ENCODE measurements at regions not wholly inside any gene's neighbourhood (a gene's known extent, or its start where the extent isn't known, plus 50 kb on each side); places are given as distances from the start of the nearest gene placed in this dataset.

- no peak for TF ChIP-seq CTCF (IDR thresholded peaks at IDR 0.05)
- TF ChIP-seq POLR2A (IDR thresholded peaks at IDR 0.05), result no peak
Measured at GRCh38 chr21:35357041-35357780, 308.1 kb upstream of the RUNX1 start.
